Kidney epithelial cell (primary cell): ENCODE measurements at regions not wholly inside any gene's neighbourhood (a gene's known extent, or its start where the extent isn't known, plus 50 kb on each side); places are given as distances from the start of the nearest gene placed in this dataset.

ENCODE experiments used
- DNase-seq: peaks from one replicate; pipeline ENCODE4 v3.0.0-alpha.2; 2010; ENCODE audit warnings: low read depth
- H3K27me3 ChIP-seq: 2 replicates; pipeline ENCODE4 v1.6.0; 2011; ENCODE audit warnings: low read length; ENCODE audit not compliant: control insufficient read depth, insufficient read depth
- H3K36me3 ChIP-seq: 2 replicates; pipeline ENCODE4 v1.5.1; 2011; ENCODE audit warnings: low read length; ENCODE audit not compliant: control insufficient read depth, insufficient read depth
- H3K4me3 ChIP-seq: 2 replicates; pipeline ENCODE4 v1.5.1; 2011; ENCODE audit warnings: low read depth, mild to moderate bottlenecking, control low read depth, low read length
- CTCF ChIP-seq: IDR thresholded peaks from 2 replicates; pipeline ENCODE4 v1.5.1; 2011; ENCODE audit warnings: mild to moderate bottlenecking, moderate library complexity, low read length, control low read depth, inconsistent platforms; ENCODE audit not compliant: insufficient read depth, poor library complexity, severe bottlenecking

- H3K36me3 ChIP-seq: no peaks in the 10 kb centered on the region
- H3K27me3 ChIP-seq: no peaks in the 10 kb centered on the region
- DNase-seq: no peak
- no peak overlapping the region for H3K4me3 ChIP-seq
- no peak for TF ChIP-seq CTCF
Observed at GRCh38 chr9:107705521-107705920, 216.0 kb upstream of the KLF4 start.

- no peak for TF ChIP-seq CTCF
- Histone ChIP-seq H3K27me3 (no peaks in the 10 kb centered on the region), H3K4me3 (no peak overlapping the region), H3K36me3 (no peaks in the 10 kb centered on the region)
- DNase-seq: no peak
Observed at GRCh38 chr9:107704774-107705173, 215.2 kb upstream of the KLF4 start.

- DNase-seq: no peak
- Histone ChIP-seq H3K27me3 (no peaks in the 10 kb centered on the region), H3K4me3 (no peak overlapping the region), H3K36me3 (no peaks in the 10 kb centered on the region)
- TF ChIP-seq CTCF: no peak
Observed at GRCh38 chr9:107703651-107704050, 214.1 kb upstream of the KLF4 start.

GRCh38 chr9:107700847-107701246, 211.3 kb upstream of the KLF4 start:
- Histone ChIP-seq H3K27me3 (no peaks in the 10 kb centered on the region), H3K36me3 (no peaks in the 10 kb centered on the region), H3K4me3 (no peak overlapping the region)
- no peak for DNase-seq
- no peak for TF ChIP-seq CTCF

GRCh38 chr9:107699231-107699630, 209.7 kb upstream of the KLF4 start:
- Histone ChIP-seq H3K36me3 (no peaks in the 10 kb centered on the region), H3K27me3 (no peaks in the 10 kb centered on the region), H3K4me3 (no peak overlapping the region)
- no peak for DNase-seq
- TF ChIP-seq CTCF: no peak

- Histone ChIP-seq H3K27me3 (no peaks in the 10 kb centered on the region), H3K36me3 (no peaks in the 10 kb centered on the region), H3K4me3 (no peak overlapping the region)
- no peak for TF ChIP-seq CTCF
- no peak for DNase-seq
Observed at GRCh38 chr9:107698779-107699178, 209.2 kb upstream of the KLF4 start.
